H4 (cell line): ENCODE measurements at regions not wholly inside any gene's neighbourhood (a gene's known extent, or its start where the extent isn't known, plus 50 kb on each side); places are given as distances from the start of the nearest gene placed in this dataset.
"Not testable (repeated sequence)": the region's sequence is repeated elsewhere in the genome, so short reads cannot be mapped to it uniquely, and the experiment has no call there.

Experiments
- DNase-seq: peaks from one replicate; pipeline ENCODE4 v3.0.0-alpha.2; 2015; ENCODE audit warnings: low spot score

DNA sequence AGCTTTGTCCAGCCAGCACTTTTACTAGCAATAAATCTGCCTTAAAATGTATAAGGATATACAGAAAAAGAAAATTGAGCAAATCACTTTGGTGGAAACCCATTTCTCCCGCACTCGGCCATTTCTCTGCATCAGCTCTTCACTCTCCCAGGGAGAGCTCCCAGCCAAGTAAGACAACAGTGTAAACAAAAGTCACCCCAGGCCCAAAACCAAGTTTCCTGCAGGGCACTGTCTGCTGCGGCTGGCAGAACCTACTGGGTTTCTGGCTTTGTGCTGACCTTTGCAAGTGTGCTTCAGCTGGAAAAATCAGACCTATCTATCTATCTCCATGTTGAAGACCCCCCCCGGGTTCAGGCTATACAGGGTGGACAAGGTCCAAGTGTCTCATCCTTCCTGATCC lies 476.7 kb upstream of the CAMK1G start:
- no peak for DNase-seq

DNA sequence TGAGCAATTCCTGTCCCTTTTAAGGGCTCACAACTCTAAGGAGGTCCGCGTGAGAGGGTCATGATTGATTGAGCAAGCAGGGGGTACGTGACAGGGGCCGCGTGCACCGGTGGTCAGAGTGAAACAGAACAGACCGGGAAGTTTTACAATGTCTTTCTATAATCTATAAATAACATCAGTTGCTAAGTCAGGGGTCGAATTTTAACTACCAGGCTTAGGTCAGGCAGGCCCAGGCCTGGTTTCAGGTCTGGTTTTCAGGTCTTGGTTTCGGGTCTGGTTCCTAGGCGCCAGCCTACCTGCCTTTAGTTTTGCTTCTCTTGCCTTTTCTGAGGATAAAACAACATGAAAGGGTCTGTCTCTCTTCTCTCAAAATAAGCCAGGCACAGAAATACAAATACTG lies 476.0 kb upstream of the CAMK1G start:
- DNase-seq, result no peak

DNA sequence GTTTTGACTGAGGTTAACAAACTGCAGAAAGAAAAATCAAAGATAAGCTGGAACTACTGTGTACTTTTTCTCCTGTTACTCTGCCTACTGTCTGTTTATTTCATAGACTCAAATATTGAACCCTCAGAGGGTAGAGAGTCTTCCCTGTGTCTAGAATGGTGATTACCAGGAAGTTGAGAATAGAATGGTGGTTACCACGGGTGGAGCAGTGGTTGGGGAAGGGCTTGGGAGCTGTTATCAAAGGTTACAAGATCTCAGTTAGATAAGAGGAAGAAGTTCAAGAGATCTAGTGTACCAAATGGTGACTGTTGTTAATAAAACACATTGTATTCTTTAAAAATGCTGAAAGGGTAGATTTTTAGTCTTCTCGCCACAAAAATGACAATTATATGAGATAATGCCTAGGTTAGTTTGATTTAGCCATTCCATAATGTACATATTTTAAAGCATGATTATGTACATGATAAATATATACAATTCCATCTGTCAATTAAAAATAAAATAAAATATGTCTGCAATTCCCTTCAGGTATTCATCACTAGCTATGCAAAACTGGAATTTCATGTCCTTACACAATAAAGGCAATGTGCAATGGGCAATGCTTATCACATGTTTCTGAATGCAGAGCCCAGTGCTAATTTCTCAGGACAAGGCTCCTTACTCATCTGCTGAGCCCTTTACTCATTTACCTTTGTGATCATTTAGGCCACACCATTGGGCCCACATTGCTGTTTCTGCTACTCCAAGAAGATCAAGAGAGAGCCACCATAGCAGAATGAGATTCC lies 474.3 kb upstream of the CAMK1G start:
- no peak for DNase-seq

DNA sequence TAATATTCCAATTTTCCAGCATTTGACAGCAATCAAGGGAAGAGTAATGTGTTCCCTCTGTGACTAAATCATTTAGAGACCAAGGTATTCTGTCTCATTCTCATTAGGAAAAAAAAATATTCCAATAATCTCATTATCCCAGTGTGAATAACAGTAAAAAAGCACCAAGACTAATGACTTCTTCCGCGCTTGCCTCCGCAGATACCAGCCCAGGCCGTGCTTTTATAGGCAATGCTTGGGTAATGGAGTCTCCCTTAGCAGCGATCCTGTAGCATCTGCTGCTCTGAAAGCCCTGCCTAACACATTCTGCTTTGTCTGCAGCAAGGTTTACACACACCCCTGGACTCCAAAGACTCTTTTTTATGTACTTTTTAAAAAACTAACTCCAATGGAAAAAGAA lies 470.0 kb upstream of the CAMK1G start:
- DNase-seq, result no peak

DNA sequence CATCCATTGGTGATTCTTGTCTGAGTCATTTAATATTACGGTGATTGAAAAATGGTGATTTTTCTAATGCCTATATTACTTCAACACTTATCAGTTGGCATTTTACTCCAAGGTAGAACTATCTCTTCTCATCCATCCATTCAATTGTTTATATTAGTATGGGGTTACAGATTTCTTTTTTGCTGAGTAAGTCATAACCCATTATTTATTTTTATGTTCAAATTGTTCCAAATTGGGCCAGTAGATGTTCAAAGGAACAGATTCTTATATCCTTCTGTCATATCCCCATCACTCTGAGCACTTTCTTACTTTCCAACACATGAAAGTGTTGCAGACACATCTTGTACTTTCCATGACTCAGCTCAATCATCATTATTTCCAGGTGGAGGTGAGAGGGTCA lies 466.8 kb upstream of the CAMK1G start:
- DNase-seq, result no peak

DNA sequence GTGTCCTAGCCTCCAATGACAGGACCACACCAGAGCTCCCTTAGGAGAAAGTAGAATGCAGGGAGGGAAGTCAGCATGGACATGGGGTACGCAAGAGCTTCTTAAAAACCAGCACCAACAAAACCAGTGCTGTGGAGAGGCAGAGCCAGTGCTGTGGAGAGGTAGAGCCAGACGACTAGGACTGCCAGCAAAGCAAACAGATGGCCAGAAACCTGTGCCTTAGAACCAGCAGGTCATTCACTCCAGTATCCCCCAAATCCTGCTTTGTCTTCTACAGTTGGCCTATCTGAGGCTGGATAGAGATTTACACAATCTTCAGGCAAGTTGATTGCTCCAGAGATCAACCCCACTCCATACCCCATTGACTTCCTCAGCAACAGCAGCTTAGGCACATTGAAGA lies 459.9 kb upstream of the CAMK1G start:
- no peak for DNase-seq

DNA sequence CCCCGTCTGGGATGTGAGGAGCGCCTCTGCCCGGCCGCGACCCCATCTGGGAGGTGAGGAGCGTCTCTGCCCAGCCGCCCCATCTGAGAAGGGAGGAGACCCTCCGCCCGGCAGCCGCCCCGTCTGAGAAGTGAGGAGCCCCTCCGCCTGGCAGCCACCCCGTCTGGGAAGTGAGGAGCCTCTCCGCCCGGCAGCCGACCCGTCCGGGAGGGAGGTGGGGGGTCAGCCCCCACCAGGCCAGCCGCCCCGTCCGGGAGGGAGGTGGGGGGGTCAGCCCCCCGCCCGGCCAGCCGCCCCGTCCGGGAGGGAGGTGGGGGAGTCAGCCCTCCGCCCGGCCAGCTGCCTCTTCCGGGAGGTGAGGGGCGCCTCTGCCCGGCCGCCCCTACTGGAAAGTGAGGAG lies 454.4 kb upstream of the CAMK1G start:
- DNase-seq, result not testable (repeated sequence)

DNA sequence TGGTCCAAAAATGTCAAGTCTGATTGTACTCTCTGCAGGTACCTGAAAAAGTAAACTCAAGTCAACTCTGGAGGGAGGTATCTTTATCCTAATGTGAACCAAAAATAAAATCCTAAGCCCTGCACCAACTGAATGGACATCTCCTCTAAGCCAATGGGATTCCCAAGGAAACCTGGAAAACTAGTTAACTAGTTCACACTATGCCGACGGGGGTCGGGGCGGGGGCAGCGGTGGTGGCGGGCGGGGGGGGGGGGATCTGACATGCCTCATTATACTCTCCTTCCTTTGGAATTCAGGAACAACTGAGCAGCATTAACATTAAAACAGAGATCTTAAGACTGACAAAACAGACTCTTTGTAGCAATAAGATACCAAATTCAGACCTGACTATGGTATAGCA lies 452.6 kb upstream of the CAMK1G start:
- DNase-seq, result no peak

DNA sequence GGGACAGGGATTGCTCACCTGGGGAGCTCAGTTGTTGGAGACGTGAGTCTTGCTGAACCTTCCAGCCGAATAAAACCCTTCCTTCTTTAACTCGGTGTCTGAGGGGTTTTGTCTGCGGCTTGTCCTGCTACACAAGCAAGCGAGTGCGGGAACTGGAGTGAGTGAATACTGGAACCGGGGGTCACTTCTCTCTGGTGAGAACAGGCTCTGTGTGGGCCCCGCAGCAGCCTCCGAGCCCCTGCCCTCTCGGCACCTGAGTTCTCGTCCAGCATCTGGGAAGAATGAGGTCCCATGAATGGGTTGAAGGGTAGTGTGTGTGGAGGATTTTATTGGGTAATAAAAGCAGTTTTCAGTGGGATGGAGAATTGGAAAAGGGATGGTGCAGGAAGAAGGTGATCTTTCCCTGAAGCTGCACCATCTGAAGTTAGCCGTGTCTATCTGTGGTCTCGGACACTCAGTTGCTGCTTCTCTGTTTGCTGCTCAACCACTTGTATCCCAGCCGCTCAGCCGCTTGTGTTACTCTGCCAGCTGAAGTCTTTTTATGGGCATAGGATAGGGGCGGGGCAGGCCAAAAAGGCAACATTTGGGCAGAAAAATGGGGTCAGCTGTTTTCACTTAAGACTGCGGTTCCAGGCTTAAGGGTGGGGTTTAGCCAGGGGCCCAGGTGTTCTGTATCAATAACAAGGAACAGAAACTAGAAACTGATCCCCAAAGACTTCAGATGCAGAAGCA lies 450.6 kb upstream of the CAMK1G start:
- no peak for DNase-seq

DNA sequence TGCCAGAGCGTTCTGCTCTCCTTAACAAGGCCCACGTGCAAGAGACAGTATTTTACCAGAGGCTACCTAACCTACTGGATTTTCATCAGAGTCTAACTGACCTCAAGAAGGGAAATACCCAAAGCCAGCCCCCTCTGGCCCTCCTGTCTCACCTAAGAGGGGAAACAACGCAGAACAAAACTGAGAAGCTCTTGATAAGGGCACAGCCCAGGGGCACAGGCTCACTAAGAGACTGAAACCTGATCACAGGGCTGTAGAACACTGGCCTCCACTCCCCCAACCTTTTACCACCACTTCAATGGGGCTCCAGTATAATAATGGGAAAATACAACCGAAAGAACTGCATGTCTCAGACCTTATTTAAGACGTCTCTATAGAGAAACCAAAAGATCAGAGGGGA lies 449.5 kb upstream of the CAMK1G start:
- no peak for DNase-seq

DNA sequence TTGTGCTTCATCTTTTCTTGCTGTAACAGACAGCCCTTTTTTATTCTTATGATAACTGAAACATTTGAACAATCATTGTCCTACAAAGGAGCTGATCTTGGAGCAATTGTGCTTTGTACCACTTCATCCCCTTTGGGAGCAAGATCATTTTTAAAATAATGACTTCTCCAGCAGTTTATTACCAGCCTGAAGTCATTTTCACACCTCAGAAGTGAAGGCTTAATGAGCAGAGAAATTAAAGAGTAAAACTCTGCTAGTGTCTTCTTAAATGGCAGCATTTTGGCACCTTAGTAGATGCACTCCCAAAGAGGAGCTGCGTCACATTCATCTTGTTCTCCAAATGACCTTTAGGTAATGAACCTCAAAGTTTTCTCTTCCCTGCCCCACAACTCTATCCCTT lies 439.6 kb upstream of the CAMK1G start:
- DNase-seq, result no peak

DNA sequence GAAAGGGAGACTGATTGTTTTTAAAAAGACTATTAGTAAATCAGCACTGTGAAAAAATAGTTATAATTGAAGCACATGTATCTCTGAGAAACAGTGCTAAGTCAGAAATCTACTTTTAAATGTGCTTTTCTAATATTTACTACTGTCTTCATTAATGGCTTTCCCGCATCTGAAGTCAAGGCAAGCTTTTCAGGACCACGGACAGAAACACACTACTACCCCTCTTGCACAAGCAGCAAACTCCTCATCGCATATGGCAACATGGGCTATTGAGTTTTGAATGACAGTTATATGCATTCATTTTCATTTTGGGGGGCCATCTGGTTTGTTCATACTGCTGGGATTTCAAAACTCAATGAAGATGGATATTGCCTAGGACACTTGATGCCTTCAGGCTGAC lies 433.4 kb upstream of the CAMK1G start:
- DNase-seq, result peak; percentile 30

DNA sequence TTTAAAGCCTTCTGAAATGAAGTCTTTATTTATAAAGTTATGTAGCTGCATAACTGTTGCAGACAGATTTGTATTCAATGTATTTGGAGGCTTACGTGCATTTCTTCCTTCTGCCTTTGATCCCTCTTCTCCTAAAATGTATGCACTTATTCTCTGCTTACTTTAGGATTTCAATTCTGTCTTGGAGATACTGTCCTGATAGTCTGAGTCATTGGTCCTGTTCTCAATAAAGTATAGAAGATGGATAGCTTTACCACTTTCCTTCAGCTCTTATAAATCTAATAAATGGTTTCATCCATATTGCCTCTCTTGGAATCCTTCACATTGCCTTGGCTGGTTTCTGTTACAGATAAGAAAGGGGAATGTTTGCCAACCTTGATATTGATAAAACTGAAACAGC lies 430.1 kb upstream of the CAMK1G start:
- no peak for DNase-seq

DNA sequence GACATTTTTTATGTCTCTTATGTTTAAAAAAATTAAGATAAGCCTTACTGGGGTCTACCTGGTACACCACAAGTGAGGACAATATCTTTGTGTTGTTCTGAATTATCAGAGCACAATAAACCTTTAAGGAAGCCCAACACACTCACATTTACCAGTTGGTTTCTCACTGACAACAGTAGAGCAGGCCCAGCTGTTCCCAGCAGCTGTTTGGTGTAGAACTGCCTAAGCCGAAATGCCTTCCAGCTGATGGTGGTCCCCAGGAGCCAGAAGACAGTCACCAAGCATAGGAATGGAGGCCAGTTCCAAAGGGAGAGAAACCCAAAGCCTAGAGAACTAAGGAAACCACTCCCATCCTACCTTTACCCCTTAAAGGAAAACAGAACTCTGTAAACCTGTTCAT lies 428.6 kb upstream of the CAMK1G start:
- no peak for DNase-seq

DNA sequence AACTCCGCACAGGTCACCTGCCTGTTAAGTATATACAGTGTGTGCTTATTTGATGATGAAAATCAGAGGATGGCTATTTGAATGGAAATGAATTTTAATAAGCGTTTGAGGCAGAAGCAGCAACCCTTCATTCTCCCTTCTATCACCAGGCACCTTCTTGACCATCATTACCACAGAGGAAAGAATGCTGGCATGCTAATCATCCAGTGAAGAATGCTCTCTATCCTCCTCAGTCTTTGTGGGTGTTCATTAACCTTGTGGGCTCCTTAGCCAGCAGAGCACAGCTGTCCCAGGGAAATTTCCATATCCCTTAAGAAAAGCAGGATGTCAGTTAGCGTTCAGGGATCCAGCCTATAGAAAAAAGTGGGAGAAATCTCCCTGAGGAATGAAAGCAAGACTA lies 428.0 kb upstream of the CAMK1G start:
- DNase-seq, result no peak

DNA sequence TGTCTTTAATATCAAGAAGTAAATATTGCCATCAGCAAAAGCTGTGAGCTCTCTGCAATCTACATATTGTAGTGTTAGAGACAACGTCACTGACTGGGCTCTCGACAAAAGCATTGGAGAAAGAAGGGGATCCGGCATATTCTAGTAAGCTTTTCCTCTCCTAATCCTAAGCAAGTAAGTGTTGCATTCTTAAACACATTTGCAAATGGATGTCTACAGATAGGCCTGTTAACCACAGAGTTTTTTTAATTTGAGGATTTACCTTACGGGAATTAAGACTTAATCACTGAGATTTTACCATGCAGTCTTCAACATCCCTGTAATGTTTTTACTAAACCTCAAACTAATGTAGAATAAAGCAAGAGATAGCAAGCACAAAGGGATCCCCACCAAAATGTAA lies 426.5 kb upstream of the CAMK1G start:
- no peak for DNase-seq

DNA sequence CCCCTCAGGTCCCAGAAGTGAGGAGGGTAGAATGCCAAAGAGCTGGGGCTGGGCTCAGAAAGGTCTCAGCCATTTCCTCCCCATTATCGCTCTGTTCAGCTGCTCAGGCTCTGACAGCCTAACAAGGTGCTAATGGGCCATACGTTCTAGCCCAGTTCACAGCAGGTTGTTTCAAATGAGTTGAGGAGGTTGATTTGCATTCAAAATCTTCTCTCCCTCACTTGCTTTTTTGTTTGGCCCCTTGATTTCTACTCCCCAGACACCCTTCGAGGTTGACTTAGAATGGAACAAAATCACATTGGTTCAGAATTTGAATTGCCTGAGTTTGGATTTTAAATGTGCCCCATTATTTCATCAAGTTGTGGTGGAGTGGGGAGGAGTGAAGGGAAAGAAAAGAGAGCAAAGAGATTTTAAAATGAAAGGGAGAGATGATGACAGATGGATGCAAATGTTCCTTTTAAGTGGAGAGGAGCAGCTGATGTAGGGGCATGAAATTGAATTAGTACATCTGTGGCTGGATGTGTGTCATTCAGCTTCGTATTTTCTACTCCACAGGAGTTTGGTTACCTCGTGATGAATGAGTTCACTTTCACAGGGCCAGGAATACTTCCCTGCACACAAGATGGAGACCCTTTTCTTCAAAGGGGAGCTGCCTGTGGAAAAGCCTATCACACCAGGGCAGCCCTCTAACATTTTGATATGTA lies 425.8 kb upstream of the CAMK1G start:
- DNase-seq, result no peak

DNA sequence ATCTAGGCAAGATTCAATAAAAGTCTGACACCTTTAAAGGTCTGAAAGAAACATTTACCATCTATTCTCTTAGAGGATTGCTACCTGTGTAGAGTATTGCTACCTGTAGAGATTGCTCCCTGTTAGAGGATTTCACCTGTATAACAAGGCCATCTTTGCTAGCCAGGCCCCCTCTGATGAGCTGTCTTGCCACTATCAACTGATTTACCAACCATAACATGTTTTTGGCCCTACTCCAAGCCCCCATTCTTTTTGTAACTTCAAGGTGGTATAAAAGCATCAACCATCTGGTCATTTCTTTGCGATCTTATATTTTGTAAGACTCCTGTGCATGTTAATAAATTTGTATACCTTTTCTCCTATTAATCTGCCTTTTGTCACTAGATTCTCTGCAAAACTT lies 424.7 kb upstream of the CAMK1G start:
- DNase-seq, result no peak

DNA sequence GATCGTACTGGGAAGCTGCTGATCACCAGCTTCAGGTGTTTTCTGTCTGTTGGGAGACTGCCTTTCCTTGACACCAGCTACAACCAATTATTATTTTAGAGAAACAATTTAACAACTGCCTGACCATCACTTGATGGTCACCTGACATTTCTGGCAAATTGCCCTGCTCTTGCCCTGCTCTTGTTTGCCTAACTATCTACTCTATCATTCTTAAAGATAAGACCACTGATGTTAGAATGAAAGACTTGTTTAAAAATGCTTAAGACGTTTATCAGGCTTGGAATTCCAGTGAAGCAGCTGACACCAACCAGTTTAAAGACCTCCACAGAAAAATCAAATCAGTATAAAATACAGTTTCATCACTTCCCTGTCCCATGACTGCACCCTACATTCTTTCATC lies 423.3 kb upstream of the CAMK1G start:
- DNase-seq, result no peak

DNA sequence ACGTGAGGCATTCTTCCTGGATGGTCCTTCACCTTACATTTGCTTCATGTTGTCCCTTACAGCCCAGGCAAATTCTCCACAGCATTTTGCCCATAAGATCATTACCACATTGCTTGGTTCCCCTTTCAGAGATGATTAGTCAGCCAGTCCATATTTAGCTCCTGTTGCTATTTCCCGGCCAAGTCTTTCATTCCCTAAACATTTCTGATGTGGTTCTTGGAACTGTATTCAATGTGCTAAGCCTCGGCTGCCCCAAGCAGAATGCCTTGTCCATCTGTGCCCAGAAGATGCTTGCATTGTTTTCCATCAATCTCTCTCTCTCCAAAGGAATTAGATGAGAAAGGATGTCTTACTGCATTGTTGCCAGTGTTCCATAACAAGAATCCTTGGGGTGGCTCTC lies 420.9 kb upstream of the CAMK1G start:
- no peak for DNase-seq

DNA sequence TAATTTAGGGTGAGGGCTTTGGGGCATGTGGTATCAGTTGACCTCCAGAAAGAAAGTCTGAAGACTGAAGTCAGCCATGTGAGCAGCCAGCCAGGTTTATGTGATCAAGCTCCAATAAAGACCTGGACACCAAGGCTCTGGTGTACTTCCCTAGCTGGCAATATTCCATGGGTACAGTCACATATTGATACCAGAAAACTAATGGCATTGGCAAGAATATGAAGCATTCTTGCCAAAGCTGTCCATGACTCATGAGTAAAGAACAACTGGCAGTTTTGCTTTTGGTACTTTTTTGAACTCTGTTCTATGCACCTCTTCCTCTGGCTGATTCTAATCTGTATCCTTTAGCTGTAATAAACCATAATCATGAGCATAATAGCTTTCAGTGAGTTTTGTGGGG lies 415.3 kb upstream of the CAMK1G start:
- DNase-seq, result no peak

DNA sequence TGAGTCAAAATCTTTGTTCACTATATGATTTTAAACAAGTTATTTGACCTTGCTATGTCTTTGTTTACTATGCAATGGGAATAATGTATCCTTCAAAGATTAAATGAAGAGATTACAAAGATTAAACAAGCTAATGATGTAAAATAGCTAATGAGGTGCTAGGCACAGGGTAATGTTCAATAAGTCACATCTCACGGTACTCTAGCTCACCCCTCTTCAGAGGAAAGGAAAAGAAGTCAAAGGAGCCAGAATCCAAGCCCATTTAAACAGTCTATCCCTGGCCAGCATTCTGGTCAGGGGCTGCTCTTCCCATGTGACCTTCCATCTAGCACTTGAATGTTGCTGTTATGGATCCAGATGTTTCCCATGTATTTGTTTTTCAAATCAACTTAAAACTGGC lies 412.4 kb upstream of the CAMK1G start:
- DNase-seq, result no peak

DNA sequence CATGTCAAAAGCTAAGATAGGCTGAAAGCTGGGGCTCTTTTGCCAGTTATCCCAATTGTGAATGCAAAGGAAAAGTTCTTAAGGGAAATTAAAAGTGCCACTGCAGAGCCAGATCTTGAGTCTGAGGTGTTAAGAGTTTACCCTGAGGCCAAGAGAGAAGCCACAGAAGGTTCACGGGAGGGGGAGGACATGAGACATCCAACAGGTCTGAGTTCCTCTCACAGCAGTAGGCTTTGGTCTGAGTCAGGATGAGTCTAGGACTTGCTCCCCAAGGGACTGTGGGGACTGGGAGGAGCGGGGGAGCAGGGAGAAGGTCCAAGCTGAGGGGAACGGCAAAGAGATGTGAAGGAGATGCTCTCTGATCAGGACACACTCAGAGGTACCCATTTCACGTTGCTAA lies 411.2 kb upstream of the CAMK1G start:
- DNase-seq, result no peak
